ENCODE measurements at regions not wholly inside any gene's neighbourhood (a gene's known extent, or its start where the extent isn't known, plus 50 kb on each side); places are given as distances from the start of the nearest gene placed in this dataset.
"Not testable (repeated sequence)": the region's sequence is repeated elsewhere in the genome, so short reads cannot be mapped to it uniquely, and the experiment has no call there.

GRCh38 chr18:39589496-39589895 lies 2023.9 kb upstream of the CELF4 start:
- Histone ChIP-seq H3K9me3 (ENCODE audit: control insufficient read depth in 2 of 2, low read length in 2 of 2) (no peaks in the 10 kb centered on the region), H3K27me3 (ENCODE audit: control insufficient read depth in 2 of 2, insufficient read depth in 2 of 2, low read length in 2 of 2) (no peaks in the 10 kb centered on the region), H3K4me1 (ENCODE audit: control insufficient read depth in 2 of 2, insufficient read depth in 2 of 2, low read length in 2 of 2) (no peaks in the 10 kb centered on the region), H3K9ac (ENCODE audit: low read depth in 1 of 2, low read length in 2 of 2) (no peak overlapping the region), H3K4me3 (ENCODE audit: low read length in 2 of 2) (no peak overlapping the region), H3K36me3 (ENCODE audit: control insufficient read depth in 2 of 2, insufficient read depth in 2 of 2, low read length in 2 of 2) (no peaks in the 10 kb centered on the region), H3K27ac (ENCODE audit: low read depth in 2 of 2, low read length in 2 of 2) (no peak overlapping the region)

GRCh38 chr18:39587586-39587985 lies 2022.0 kb upstream of the CELF4 start:
- H3K27ac ChIP-seq (ENCODE audit: low read depth in 2 of 2, low read length in 2 of 2), result no peak overlapping the region
- H3K36me3 ChIP-seq (ENCODE audit: control insufficient read depth in 2 of 2, insufficient read depth in 2 of 2, low read length in 2 of 2), result no peaks in the 10 kb centered on the region
- H3K9me3 ChIP-seq (ENCODE audit: control insufficient read depth in 2 of 2, low read length in 2 of 2), result no peaks in the 10 kb centered on the region
- no peak overlapping the region for H3K4me3 ChIP-seq (ENCODE audit: low read length in 2 of 2)
- no peaks in the 10 kb centered on the region for H3K27me3 ChIP-seq (ENCODE audit: control insufficient read depth in 2 of 2, insufficient read depth in 2 of 2, low read length in 2 of 2)
- no peaks in the 10 kb centered on the region for H3K4me1 ChIP-seq (ENCODE audit: control insufficient read depth in 2 of 2, insufficient read depth in 2 of 2, low read length in 2 of 2)
- no peak overlapping the region for H3K9ac ChIP-seq (ENCODE audit: low read depth in 1 of 2, low read length in 2 of 2)

- Histone ChIP-seq H3K27ac (ENCODE audit: low read depth in 2 of 2, low read length in 2 of 2) (no peak overlapping the region), H3K27me3 (ENCODE audit: control insufficient read depth in 2 of 2, insufficient read depth in 2 of 2, low read length in 2 of 2) (no peaks in the 10 kb centered on the region), H3K4me1 (ENCODE audit: control insufficient read depth in 2 of 2, insufficient read depth in 2 of 2, low read length in 2 of 2) (no peaks in the 10 kb centered on the region), H3K9me3 (ENCODE audit: control insufficient read depth in 2 of 2, low read length in 2 of 2) (no peaks in the 10 kb centered on the region), H3K36me3 (ENCODE audit: control insufficient read depth in 2 of 2, insufficient read depth in 2 of 2, low read length in 2 of 2) (no peaks in the 10 kb centered on the region), H3K4me3 (ENCODE audit: low read length in 2 of 2) (no peak overlapping the region), H3K9ac (ENCODE audit: low read depth in 1 of 2, low read length in 2 of 2) (no peak overlapping the region)
These were observed 2021.1 kb upstream of the CELF4 start for GRCh38 chr18:39586741-39587140.

GRCh38 chr18:39574897-39575296 lies 2009.3 kb upstream of the CELF4 start:
- Histone ChIP-seq H3K27ac (ENCODE audit: low read depth in 2 of 2, low read length in 2 of 2) (no peak overlapping the region), H3K9me3 (ENCODE audit: control insufficient read depth in 2 of 2, low read length in 2 of 2) (no peaks in the 10 kb centered on the region), H3K27me3 (ENCODE audit: control insufficient read depth in 2 of 2, insufficient read depth in 2 of 2, low read length in 2 of 2) (no peaks in the 10 kb centered on the region), H3K36me3 (ENCODE audit: control insufficient read depth in 2 of 2, insufficient read depth in 2 of 2, low read length in 2 of 2) (no peaks in the 10 kb centered on the region), H3K4me3 (ENCODE audit: low read length in 2 of 2) (no peak overlapping the region), H3K9ac (ENCODE audit: low read depth in 1 of 2, low read length in 2 of 2) (no peak overlapping the region), H3K4me1 (ENCODE audit: control insufficient read depth in 2 of 2, insufficient read depth in 2 of 2, low read length in 2 of 2) (no peaks in the 10 kb centered on the region)

- H3K27me3 ChIP-seq (ENCODE audit: control insufficient read depth in 2 of 2, insufficient read depth in 2 of 2, low read length in 2 of 2), result no peaks in the 10 kb centered on the region
- no peaks in the 10 kb centered on the region for H3K36me3 ChIP-seq (ENCODE audit: control insufficient read depth in 2 of 2, insufficient read depth in 2 of 2, low read length in 2 of 2)
- no peak overlapping the region for H3K4me3 ChIP-seq (ENCODE audit: low read length in 2 of 2)
- no peaks in the 10 kb centered on the region for H3K9me3 ChIP-seq (ENCODE audit: control insufficient read depth in 2 of 2, low read length in 2 of 2)
- H3K9ac ChIP-seq (ENCODE audit: low read depth in 1 of 2, low read length in 2 of 2), result no peak overlapping the region
- H3K4me1 ChIP-seq (ENCODE audit: control insufficient read depth in 2 of 2, insufficient read depth in 2 of 2, low read length in 2 of 2), result no peaks in the 10 kb centered on the region
- no peak overlapping the region for H3K27ac ChIP-seq (ENCODE audit: low read depth in 2 of 2, low read length in 2 of 2)
These were observed 2005.9 kb upstream of the CELF4 start for GRCh38 chr18:39571511-39571910.

- H3K36me3 ChIP-seq (ENCODE audit: control insufficient read depth in 2 of 2, insufficient read depth in 2 of 2, low read length in 2 of 2), result not testable (repeated sequence)
These were observed 2000.1 kb upstream of the CELF4 start for GRCh38 chr18:39565551-39566230.

GRCh38 chr18:39564716-39565115 lies 1999.1 kb upstream of the CELF4 start:
- H3K4me3 ChIP-seq (ENCODE audit: low read length in 2 of 2), result no peak overlapping the region
- no peak overlapping the region for H3K27ac ChIP-seq (ENCODE audit: low read depth in 2 of 2, low read length in 2 of 2)
- no peaks in the 10 kb centered on the region for H3K4me1 ChIP-seq (ENCODE audit: control insufficient read depth in 2 of 2, insufficient read depth in 2 of 2, low read length in 2 of 2)
- H3K27me3 ChIP-seq (ENCODE audit: control insufficient read depth in 2 of 2, insufficient read depth in 2 of 2, low read length in 2 of 2), result no peaks in the 10 kb centered on the region
- no peaks in the 10 kb centered on the region for H3K9me3 ChIP-seq (ENCODE audit: control insufficient read depth in 2 of 2, low read length in 2 of 2)
- H3K9ac ChIP-seq (ENCODE audit: low read depth in 1 of 2, low read length in 2 of 2), result no peak overlapping the region
- no peaks in the 10 kb centered on the region for H3K36me3 ChIP-seq (ENCODE audit: control insufficient read depth in 2 of 2, insufficient read depth in 2 of 2, low read length in 2 of 2)

More at GRCh38 chr18:39565551-39566230, 2000.1 kb upstream of the CELF4 start:
- not testable (repeated sequence) for H3K27me3 ChIP-seq (ENCODE audit: control insufficient read depth in 2 of 2, insufficient read depth in 2 of 2, low read length in 2 of 2); H3K9me3 ChIP-seq (ENCODE audit: control insufficient read depth in 2 of 2, low read length in 2 of 2); H3K27ac ChIP-seq (ENCODE audit: low read depth in 2 of 2, low read length in 2 of 2); H3K4me1 ChIP-seq (ENCODE audit: control insufficient read depth in 2 of 2, insufficient read depth in 2 of 2, low read length in 2 of 2); H3K4me3 ChIP-seq (ENCODE audit: low read length in 2 of 2); H3K9ac ChIP-seq (ENCODE audit: low read depth in 1 of 2, low read length in 2 of 2)

GRCh38 chr18:39561126-39561525 lies 1995.5 kb upstream of the CELF4 start:
- no peaks in the 10 kb centered on the region for H3K27me3 ChIP-seq (ENCODE audit: control insufficient read depth in 2 of 2, insufficient read depth in 2 of 2, low read length in 2 of 2)
- H3K4me3 ChIP-seq (ENCODE audit: low read length in 2 of 2), result no peak overlapping the region
- no peaks in the 10 kb centered on the region for H3K9me3 ChIP-seq (ENCODE audit: control insufficient read depth in 2 of 2, low read length in 2 of 2)
- H3K36me3 ChIP-seq (ENCODE audit: control insufficient read depth in 2 of 2, insufficient read depth in 2 of 2, low read length in 2 of 2), result no peaks in the 10 kb centered on the region
- no peak overlapping the region for H3K27ac ChIP-seq (ENCODE audit: low read depth in 2 of 2, low read length in 2 of 2)
- H3K4me1 ChIP-seq (ENCODE audit: control insufficient read depth in 2 of 2, insufficient read depth in 2 of 2, low read length in 2 of 2), result no peaks in the 10 kb centered on the region
- no peak overlapping the region for H3K9ac ChIP-seq (ENCODE audit: low read depth in 1 of 2, low read length in 2 of 2)

GRCh38 chr18:39558658-39559057 lies 1993.1 kb upstream of the CELF4 start:
- Histone ChIP-seq H3K36me3 (ENCODE audit: control insufficient read depth in 2 of 2, insufficient read depth in 2 of 2, low read length in 2 of 2) (no peaks in the 10 kb centered on the region), H3K4me3 (ENCODE audit: low read length in 2 of 2) (no peak overlapping the region), H3K9me3 (ENCODE audit: control insufficient read depth in 2 of 2, low read length in 2 of 2) (no peaks in the 10 kb centered on the region), H3K9ac (ENCODE audit: low read depth in 1 of 2, low read length in 2 of 2) (no peak overlapping the region), H3K4me1 (ENCODE audit: control insufficient read depth in 2 of 2, insufficient read depth in 2 of 2, low read length in 2 of 2) (no peaks in the 10 kb centered on the region), H3K27me3 (ENCODE audit: control insufficient read depth in 2 of 2, insufficient read depth in 2 of 2, low read length in 2 of 2) (no peaks in the 10 kb centered on the region), H3K27ac (ENCODE audit: low read depth in 2 of 2, low read length in 2 of 2) (no peak overlapping the region)

- Histone ChIP-seq H3K27me3 (ENCODE audit: control insufficient read depth in 2 of 2, insufficient read depth in 2 of 2, low read length in 2 of 2) (no peaks in the 10 kb centered on the region), H3K36me3 (ENCODE audit: control insufficient read depth in 2 of 2, insufficient read depth in 2 of 2, low read length in 2 of 2) (no peaks in the 10 kb centered on the region), H3K4me1 (ENCODE audit: control insufficient read depth in 2 of 2, insufficient read depth in 2 of 2, low read length in 2 of 2) (no peaks in the 10 kb centered on the region), H3K9me3 (ENCODE audit: control insufficient read depth in 2 of 2, low read length in 2 of 2) (no peaks in the 10 kb centered on the region), H3K9ac (ENCODE audit: low read depth in 1 of 2, low read length in 2 of 2) (no peak overlapping the region), H3K4me3 (ENCODE audit: low read length in 2 of 2) (no peak overlapping the region), H3K27ac (ENCODE audit: low read depth in 2 of 2, low read length in 2 of 2) (no peak overlapping the region)
These were observed 1989.9 kb upstream of the CELF4 start for GRCh38 chr18:39555496-39555895.

- Histone ChIP-seq H3K4me3 (ENCODE audit: low read length in 2 of 2) (no peak overlapping the region), H3K9me3 (ENCODE audit: control insufficient read depth in 2 of 2, low read length in 2 of 2) (no peaks in the 10 kb centered on the region), H3K27me3 (ENCODE audit: control insufficient read depth in 2 of 2, insufficient read depth in 2 of 2, low read length in 2 of 2) (no peaks in the 10 kb centered on the region), H3K4me1 (ENCODE audit: control insufficient read depth in 2 of 2, insufficient read depth in 2 of 2, low read length in 2 of 2) (no peaks in the 10 kb centered on the region), H3K9ac (ENCODE audit: low read depth in 1 of 2, low read length in 2 of 2) (no peak overlapping the region), H3K27ac (ENCODE audit: low read depth in 2 of 2, low read length in 2 of 2) (no peak overlapping the region), H3K36me3 (ENCODE audit: control insufficient read depth in 2 of 2, insufficient read depth in 2 of 2, low read length in 2 of 2) (no peaks in the 10 kb centered on the region)
These were observed 1985.1 kb upstream of the CELF4 start for GRCh38 chr18:39550701-39551100.
